ENCODE measurements at regions not wholly inside any gene's neighbourhood (a gene's known extent, or its start where the extent isn't known, plus 50 kb on each side); places are given as distances from the start of the nearest gene placed in this dataset.

GRCh38 chr5:13188371-13188770 is 756.1 kb downstream of the DNAH5 start:
- no peak overlapping the region for H3K4me3 ChIP-seq
- no peaks in the 10 kb centered on the region for H3K9me3 ChIP-seq
- TF ChIP-seq POLR2AphosphoS5 (IDR thresholded peaks at IDR 0.05): no peak
- no peak for TF ChIP-seq POLR2A (IDR thresholded peaks at IDR 0.05)
- TF ChIP-seq CTCF (IDR thresholded peaks at IDR 0.05 in 8 of 11, conservative IDR thresholded peaks at IDR 0.05 in 3 of 11): no peak
- H3K36me3 ChIP-seq: no peaks in the 10 kb centered on the region
- intact Hi-C loops (cut with DNase I; ENCODE audit: low total_unique reads): no loop called here
- no peaks in the 10 kb centered on the region for H3K27me3 ChIP-seq (replicated peaks in 1 of 7)
- no peak overlapping the region for H3K27ac ChIP-seq
- DNase-seq: no peak
- no peaks in the 10 kb centered on the region for H3K4me1 ChIP-seq

GRCh38 chr5:13187186-13187585 is 757.3 kb downstream of the DNAH5 start:
- no peak for DNase-seq
- Histone ChIP-seq H3K9me3 (no peaks in the 10 kb centered on the region), H3K27me3 (replicated peaks in 1 of 7) (no peaks in the 10 kb centered on the region), H3K36me3 (no peaks in the 10 kb centered on the region), H3K4me1 (no peaks in the 10 kb centered on the region), H3K27ac (no peak overlapping the region), H3K4me3 (no peak overlapping the region)
- 78 to 90% (median 82%) methylated on average over 5 of the region's 5 CpGs for WGBS, 5 donors
- TF ChIP-seq POLR2A (IDR thresholded peaks at IDR 0.05) (no peak), CTCF (IDR thresholded peaks at IDR 0.05 in 8 of 11, conservative IDR thresholded peaks at IDR 0.05 in 3 of 11) (no peak), POLR2AphosphoS5 (IDR thresholded peaks at IDR 0.05) (no peak)
- intact Hi-C loops (cut with DNase I; ENCODE audit: low total_unique reads): no loop called here

GRCh38 chr5:13186177-13186576 is 758.3 kb downstream of the DNAH5 start:
- no peak for DNase-seq
- no peak for TF ChIP-seq CTCF (IDR thresholded peaks at IDR 0.05 in 8 of 11, conservative IDR thresholded peaks at IDR 0.05 in 3 of 11)
- no peak for TF ChIP-seq POLR2AphosphoS5 (IDR thresholded peaks at IDR 0.05)
- no peak for TF ChIP-seq POLR2A (IDR thresholded peaks at IDR 0.05)
- Histone ChIP-seq H3K27me3 (replicated peaks in 1 of 7) (no peaks in the 10 kb centered on the region), H3K36me3 (no peaks in the 10 kb centered on the region), H3K9me3 (no peaks in the 10 kb centered on the region), H3K4me3 (no peak overlapping the region), H3K27ac (no peak overlapping the region), H3K4me1 (no peaks in the 10 kb centered on the region)
- WGBS, 5 donors: 12 to 31% (median 16%) methylated on average over 1 of the region's 1 CpG
- intact Hi-C loops (cut with DNase I; ENCODE audit: low total_unique reads): no loop called here

- intact Hi-C loops (cut with DNase I; ENCODE audit: low total_unique reads): no loop called here
- Histone ChIP-seq H3K9me3 (no peaks in the 10 kb centered on the region), H3K27me3 (replicated peaks in 1 of 7) (no peaks in the 10 kb centered on the region), H3K36me3 (no peaks in the 10 kb centered on the region), H3K27ac (no peak overlapping the region), H3K4me1 (no peaks in the 10 kb centered on the region), H3K4me3 (no peak overlapping the region)
- WGBS, 5 donors: 88 to 97% (median 92%) methylated on average over 5 of the region's 5 CpGs
- TF ChIP-seq POLR2AphosphoS5 (IDR thresholded peaks at IDR 0.05) (no peak), CTCF (IDR thresholded peaks at IDR 0.05 in 8 of 11, conservative IDR thresholded peaks at IDR 0.05 in 3 of 11) (no peak), POLR2A (IDR thresholded peaks at IDR 0.05) (no peak)
- DNase-seq: no peak
Measured at GRCh38 chr5:13179407-13180087, 764.9 kb downstream of the DNAH5 start.
